HG03575 (cell line): ENCODE measurements at regions not wholly inside any gene's neighbourhood (a gene's known extent, or its start where the extent isn't known, plus 50 kb on each side); places are given as distances from the start of the nearest gene placed in this dataset.

ENCODE experiments used
- ATAC-seq: cut with Tn5 transposase; IDR thresholded peaks from one replicate; pipeline ENCODE4 v1.9.1; 2021; ENCODE audit not compliant: unreplicated experiment, insufficient number of reproducible peaks, low FRiP score; ENCODE audit errors: extremely low read depth

GRCh38 chr4:32349026-32349425, 1628.9 kb downstream of the PCDH7 start:
- no peak for ATAC-seq

DNA sequence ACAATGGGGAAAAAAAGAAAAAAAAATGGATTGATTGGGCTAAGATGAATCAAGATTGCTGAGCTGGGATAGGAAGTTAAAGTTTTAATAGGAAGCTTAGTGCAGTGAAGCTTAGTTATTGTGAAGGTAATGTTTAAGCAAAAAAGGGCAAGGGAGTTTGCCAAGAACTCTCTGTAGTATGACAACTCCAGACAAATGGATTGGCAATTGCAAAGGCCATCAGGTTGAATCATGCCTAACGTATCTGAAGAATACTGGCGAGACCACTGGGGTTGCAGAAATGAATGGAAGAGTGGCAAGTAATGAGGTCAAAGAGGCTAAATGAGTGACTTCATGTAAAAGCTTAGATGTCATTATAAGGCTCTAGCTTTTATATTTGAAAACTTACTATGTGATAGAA, 1654.0 kb downstream of the PCDH7 start:
- no peak for ATAC-seq

GRCh38 chr4:32393806-32394205, 1673.6 kb downstream of the PCDH7 start:
- ATAC-seq = no peak

- ATAC-seq = no peak
Observed at GRCh38 chr4:32394255-32394654, 1674.1 kb downstream of the PCDH7 start.

- no peak for ATAC-seq
Observed at GRCh38 chr4:32396507-32397070, 1676.4 kb downstream of the PCDH7 start.

GRCh38 chr4:32400870-32401269, 1680.7 kb downstream of the PCDH7 start:
- ATAC-seq = no peak

DNA sequence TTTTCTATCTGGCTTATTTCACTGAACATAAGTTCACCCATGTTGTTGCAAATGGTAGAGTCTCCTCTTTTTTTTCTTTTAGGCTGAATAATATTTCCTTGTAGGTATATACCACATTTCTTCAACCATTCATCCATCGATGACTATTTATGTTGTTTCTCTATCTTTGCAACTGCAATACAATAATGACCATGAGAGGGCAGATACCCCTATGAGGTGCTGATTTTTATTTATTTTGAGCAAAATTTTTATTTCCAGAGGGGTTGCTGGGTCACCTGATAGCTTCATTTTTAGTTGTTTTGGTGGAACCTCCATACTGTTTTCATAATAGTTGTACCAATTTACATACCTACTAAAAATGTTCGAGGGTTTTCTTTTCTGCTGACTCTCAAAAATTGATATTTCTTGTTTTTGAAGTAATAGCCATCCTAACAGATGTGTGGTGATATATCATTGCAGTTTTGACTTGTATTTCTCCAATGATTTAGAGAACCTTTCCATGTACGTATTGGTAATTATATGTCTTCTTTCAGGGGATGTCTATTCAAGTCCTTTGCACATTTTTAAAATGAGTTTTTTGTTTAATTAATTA, 1697.0 kb downstream of the PCDH7 start:
- ATAC-seq = no peak

DNA sequence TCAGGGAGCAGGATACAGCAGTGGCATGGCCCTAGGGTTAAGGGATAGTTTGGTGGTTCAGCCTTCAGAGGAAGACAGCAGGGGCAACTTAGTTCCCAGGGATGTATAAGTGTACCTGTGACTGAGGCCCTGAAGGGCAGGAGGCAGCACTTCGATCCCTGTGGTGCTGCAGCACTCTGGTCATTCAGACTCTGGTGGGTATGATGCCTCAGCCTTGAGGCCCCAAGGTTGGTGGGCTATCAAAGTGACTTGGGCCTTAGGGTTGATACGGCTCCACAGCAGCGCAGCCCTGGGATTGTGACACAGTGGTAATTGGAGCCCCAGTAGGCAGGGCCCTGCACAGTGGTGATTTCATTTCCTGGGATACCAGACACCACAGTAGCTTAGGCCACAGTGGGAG, 1703.1 kb downstream of the PCDH7 start:
- no peak for ATAC-seq

DNA sequence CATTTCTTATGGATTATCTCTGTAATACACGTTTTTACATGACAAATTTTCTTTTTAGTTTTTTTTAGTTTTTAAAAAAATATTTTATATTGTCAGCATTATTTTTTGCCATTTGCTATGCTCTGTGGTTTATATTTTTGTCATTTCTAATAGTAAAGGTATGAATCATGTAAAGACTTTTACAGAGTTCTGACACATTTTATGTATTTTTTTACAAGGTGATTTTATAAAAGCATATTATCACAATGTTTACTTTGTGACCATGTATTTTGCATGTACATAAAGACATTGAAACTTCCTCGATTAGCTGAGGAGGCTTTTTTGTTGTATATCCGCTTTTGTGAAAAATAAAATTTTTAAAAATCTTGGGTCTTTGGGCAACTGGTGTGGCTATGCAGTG, 1705.1 kb downstream of the PCDH7 start:
- ATAC-seq = no peak

DNA sequence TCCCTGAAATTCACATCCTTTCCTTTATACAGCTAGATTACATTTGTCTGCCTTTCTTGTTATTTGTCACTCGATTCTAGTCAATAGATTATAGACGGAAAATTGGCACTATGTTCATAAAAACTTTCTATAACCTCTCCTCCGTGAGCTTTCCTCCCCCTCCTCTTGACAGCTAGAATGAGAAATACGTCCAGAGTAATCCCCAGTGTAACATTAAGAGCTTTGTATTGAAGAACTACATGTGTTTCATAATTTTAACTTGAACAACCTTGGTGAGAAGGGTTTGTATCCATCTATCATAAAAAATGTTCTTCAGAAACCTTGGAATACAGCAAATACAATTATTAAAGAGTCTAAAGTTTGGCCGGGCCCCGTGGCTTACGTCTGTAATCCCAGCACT, 1707.4 kb downstream of the PCDH7 start:
- no peak for ATAC-seq

GRCh38 chr4:32429151-32429550, 1709.0 kb downstream of the PCDH7 start:
- ATAC-seq = no peak

- no peak for ATAC-seq
Observed at GRCh38 chr4:32435308-32435707, 1715.1 kb downstream of the PCDH7 start.

- ATAC-seq = no peak
Observed at GRCh38 chr4:32436816-32437215, 1716.6 kb downstream of the PCDH7 start.

DNA sequence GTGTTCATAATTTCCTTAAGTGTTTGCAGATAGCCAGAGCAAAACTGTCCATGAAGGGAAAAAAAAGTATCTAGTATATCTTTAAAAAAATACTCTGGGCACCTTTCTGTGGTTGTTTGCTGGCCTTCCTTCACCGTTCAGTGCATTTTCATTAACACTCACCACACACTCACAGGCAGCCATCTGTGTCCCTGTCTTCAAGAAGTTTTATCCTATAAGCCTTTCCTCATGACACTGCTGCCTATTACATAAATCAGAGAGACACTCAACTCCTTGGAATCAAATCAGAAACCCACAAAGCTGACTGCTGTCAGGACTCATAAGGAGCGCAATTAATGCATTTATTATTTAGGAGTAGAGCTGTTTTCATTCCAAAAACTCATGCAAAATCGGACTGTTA, 1720.2 kb downstream of the PCDH7 start:
- no peak for ATAC-seq

- ATAC-seq = no peak
Observed at GRCh38 chr4:32454482-32454881, 1734.3 kb downstream of the PCDH7 start.

- ATAC-seq = no peak
Observed at GRCh38 chr4:32455231-32455630, 1735.1 kb downstream of the PCDH7 start.

GRCh38 chr4:32460972-32461371, 1740.8 kb downstream of the PCDH7 start:
- no peak for ATAC-seq

DNA sequence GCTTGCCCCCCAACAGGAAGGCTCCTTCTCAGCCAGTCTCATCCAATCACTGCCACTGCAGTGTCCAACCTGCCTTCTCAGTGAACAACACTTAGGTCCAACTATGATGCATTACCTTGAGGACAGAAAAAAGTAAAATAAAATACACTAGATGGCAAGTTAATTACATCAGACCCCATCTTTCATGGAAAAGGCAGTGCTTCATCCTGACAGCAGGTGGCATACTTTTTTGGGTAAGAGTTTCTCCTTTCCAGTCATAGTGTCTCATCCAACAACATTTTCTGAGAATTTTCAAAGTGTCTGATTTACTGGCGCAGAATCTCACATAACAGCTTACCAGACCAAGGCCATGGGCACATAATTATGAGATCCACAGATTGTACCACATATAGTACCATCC, 1742.8 kb downstream of the PCDH7 start:
- no peak for ATAC-seq

DNA sequence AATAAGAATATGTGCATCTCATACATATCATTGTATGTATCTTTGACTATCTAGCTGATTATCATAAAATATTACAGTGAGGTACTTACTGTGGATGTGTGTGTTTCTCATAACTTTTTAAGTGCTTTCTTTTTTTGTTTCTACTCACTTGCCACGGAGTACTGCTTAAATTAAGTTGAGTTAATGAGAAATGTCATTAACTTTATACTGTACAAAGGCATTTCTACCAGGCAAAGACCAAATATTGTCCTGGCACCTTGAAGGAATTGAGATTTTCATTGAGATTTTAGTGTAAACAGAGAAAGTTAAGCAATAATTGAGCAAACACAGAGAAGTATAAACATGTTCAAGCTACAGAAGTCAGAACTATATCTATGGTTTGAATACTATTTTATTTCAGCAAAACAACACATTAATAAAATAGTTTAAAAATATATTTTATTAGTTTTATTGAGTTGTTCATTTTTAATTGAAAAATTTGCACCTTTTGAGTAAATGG, 1750.0 kb downstream of the PCDH7 start:
- no peak for ATAC-seq

DNA sequence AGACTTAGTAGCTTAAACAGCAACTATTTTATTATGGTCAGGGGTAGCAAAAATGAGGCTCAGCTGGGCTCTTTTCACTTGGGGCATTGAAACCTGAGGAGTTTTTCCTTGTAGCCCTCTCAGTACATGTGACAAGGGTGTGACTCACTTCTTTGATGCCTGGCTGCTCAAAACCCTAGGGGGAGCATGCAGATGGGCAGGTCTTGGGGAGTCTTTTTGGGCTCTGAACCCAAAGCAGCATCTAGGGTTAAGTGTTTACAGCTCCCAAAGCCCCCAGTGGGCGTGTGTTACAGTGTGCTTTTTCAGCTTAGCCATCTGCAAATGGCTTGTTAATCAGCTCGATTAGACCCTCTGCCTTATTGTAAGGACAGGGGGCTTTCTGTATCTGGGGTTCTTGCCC, 1752.7 kb downstream of the PCDH7 start:
- no peak for ATAC-seq

- ATAC-seq = no peak
Observed at GRCh38 chr4:32475710-32476109, 1755.5 kb downstream of the PCDH7 start.
